Left kidney (tissue), 1 donor: ENCODE measurements at regions not wholly inside any gene's neighbourhood (a gene's known extent, or its start where the extent isn't known, plus 50 kb on each side); places are given as distances from the start of the nearest gene placed in this dataset.
"Not testable (repeated sequence)": the region's sequence is repeated elsewhere in the genome, so short reads cannot be mapped to it uniquely, and the experiment has no call there.

ENCODE experiments used
- DNase-seq: peaks from one replicate; pipeline ENCODE4 v3.0.0-alpha.2; 2013

GRCh38 chr6:133052465-133052864 lies 188.7 kb upstream of the EYA4 start:
- DNase-seq = no peak

- no peak for DNase-seq
Measured at GRCh38 chr6:133055441-133055966, 185.7 kb upstream of the EYA4 start.

- no peak for DNase-seq
Measured at GRCh38 chr6:133057352-133057751, 183.8 kb upstream of the EYA4 start.

GRCh38 chr6:133062077-133062476 lies 179.1 kb upstream of the EYA4 start:
- DNase-seq = no peak

- no peak for DNase-seq
Measured at GRCh38 chr6:133062696-133063306, 178.4 kb upstream of the EYA4 start.

GRCh38 chr6:133067960-133068359 lies 173.2 kb upstream of the EYA4 start:
- DNase-seq = no peak

GRCh38 chr6:133070410-133071043 lies 170.6 kb upstream of the EYA4 start:
- no peak for DNase-seq

GRCh38 chr6:133079901-133080300 lies 161.3 kb upstream of the EYA4 start:
- DNase-seq = no peak

- DNase-seq = no peak
Measured at GRCh38 chr6:133083248-133083967, 157.7 kb upstream of the EYA4 start.

GRCh38 chr6:133085471-133085870 lies 155.7 kb upstream of the EYA4 start:
- DNase-seq = no peak

- DNase-seq = no peak
Measured at GRCh38 chr6:133085896-133086295, 155.3 kb upstream of the EYA4 start.

- DNase-seq = peak; percentile 20
Measured at GRCh38 chr6:133088931-133089695, 152.0 kb upstream of the EYA4 start.

GRCh38 chr6:133092199-133092598 lies 149.0 kb upstream of the EYA4 start:
- no peak for DNase-seq

GRCh38 chr6:133092771-133093170 lies 148.4 kb upstream of the EYA4 start:
- no peak for DNase-seq

GRCh38 chr6:133093211-133093610 lies 147.9 kb upstream of the EYA4 start:
- DNase-seq = not testable (repeated sequence)

- DNase-seq = no peak
Measured at GRCh38 chr6:133093956-133094355, 147.2 kb upstream of the EYA4 start.

- no peak for DNase-seq
Measured at GRCh38 chr6:133097208-133097607, 143.9 kb upstream of the EYA4 start.

GRCh38 chr6:133099573-133099972 lies 141.6 kb upstream of the EYA4 start:
- DNase-seq = no peak

- DNase-seq = no peak
Measured at GRCh38 chr6:133100865-133101264, 140.3 kb upstream of the EYA4 start.

GRCh38 chr6:133101790-133102189 lies 139.4 kb upstream of the EYA4 start:
- no peak for DNase-seq

- DNase-seq = no peak
Measured at GRCh38 chr6:133106934-133107333, 134.2 kb upstream of the EYA4 start.

- no peak for DNase-seq
Measured at GRCh38 chr6:133108419-133108818, 132.7 kb upstream of the EYA4 start.

GRCh38 chr6:133114973-133115372 lies 126.2 kb upstream of the EYA4 start:
- no peak for DNase-seq
